ENCODE measurements at regions not wholly inside any gene's neighbourhood (a gene's known extent, or its start where the extent isn't known, plus 50 kb on each side); places are given as distances from the start of the nearest gene placed in this dataset.

GRCh38 chr1:209420276-209420675 lies 163.2 kb upstream of the CAMK1G start:
- no peak for TF ChIP-seq POLR2A (IDR thresholded peaks at IDR 0.05)
- no peak for TF ChIP-seq CTCF (IDR thresholded peaks at IDR 0.05)

Measured in lower leg skin (tissue), 3 donors.